HG03108 (cell line): ENCODE measurements at regions not wholly inside any gene's neighbourhood (a gene's known extent, or its start where the extent isn't known, plus 50 kb on each side); places are given as distances from the start of the nearest gene placed in this dataset.

Source experiments
- ATAC-seq: cut with Tn5 transposase; IDR thresholded peaks from one replicate; pipeline ENCODE4 v1.9.1; 2021; ENCODE audit warnings: moderate library complexity; ENCODE audit not compliant: unreplicated experiment

DNA sequence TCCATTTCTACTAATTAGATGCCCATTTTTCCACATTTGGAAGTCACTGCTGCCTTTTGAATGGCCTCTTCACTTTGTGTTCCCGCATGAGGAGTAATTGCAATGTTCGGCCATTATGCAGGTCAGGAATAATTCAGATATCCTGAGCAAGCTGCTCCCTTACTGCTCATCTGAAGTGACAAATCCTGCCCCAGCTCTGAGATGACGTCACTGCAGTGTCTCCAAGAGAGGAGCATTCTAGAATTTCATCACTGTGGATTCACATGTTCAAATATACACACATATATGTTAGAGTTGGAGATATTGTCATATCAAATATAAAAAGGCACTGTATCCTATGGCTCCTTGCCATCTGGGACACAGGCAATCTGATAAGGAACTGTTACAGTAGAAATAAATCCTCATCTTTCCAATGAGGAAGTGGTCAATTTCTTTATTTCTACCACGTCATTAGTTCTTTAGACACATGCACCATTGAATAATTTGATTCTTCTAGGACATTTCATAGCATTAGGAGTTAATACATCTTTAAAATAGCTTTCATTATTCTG, 706.9 kb upstream of the TENM3 start:
- no peak for ATAC-seq

GRCh38 chr4:181536811-181537434, 706.3 kb upstream of the TENM3 start:
- ATAC-seq: no peak

DNA sequence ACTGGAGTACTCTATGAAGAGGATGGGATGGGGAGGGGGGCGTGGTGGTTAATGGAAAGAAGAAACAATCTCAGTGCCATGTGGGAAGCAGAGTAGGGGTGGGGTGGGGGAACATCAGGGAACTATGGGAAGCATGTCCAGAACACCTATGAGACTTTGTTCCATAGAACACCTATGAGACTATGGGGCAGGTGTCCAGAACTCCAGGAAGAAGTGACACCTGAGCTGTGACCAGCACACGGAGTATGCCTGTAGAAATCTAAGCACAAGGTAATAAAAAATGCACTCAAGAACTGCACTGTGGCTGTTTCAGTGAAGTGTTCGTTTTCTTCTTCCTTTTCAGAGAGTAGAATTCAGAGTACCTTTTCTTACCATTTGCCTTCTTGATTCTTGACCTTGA, 704.8 kb upstream of the TENM3 start:
- no peak for ATAC-seq

- no peak for ATAC-seq
Measured at GRCh38 chr4:181541396-181541795, 701.8 kb upstream of the TENM3 start.

DNA sequence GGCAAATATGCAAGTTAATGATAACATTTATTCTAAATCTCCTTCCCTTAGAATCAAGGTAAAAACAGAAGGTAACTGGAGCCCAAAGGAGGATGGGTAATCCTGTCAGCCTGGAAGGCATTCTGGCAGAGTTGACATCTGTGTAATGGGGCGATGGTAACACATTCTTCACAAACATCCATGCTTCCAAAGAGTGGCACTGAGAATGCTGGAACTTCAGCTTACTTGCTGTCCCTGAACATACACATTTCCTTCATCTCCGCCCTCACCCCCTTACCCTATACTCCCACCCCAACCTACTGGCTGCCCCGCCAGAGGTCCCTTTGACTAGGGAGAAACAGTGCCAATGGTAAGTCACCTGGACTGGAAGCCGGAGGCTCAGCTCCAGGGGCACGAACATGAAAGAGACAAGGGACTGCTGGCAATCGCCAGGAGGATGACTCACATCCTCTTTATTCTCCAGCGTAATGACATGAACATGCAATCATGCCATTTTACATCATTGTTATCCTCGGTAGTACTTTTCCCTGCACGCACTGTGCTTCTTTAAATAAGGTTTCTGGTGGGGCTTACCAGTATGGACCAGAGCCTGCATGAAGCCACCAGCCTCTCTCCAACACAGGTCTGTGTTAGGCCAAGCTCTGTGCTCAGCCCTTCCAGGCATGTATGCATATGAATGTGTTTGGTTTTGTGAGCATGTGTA, 694.2 kb upstream of the TENM3 start:
- ATAC-seq: no peak

DNA sequence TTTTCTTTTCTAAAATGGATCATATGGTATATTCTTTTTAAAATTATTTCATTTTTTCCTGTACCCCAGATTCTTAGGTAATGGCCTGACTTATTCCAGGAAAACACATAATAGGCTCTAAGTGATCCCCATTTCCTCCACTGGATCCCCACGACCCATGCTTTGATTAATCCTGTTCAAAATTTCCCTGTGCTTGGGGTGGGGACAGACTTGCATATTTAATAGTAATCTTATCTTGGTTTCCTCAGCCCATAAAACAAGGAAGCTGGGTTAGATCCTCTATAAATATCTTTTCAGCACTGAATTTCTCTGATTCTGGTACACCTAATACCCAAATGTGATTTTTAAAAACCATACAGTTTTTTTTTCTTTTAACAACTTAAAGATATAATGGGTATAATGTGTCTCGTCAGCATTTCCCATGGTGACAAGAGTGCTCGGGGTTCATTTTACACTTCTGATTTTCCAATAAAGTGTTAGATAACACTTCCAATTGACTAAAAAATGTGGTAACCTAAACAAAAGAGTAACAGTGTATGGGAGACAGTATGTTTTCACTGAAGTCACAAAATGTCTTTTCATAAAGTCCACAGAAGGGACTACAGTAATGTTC, 693.5 kb upstream of the TENM3 start:
- no peak for ATAC-seq

GRCh38 chr4:181550381-181550780, 692.8 kb upstream of the TENM3 start:
- ATAC-seq: no peak

GRCh38 chr4:181559637-181560036, 683.6 kb upstream of the TENM3 start:
- ATAC-seq: no peak

- no peak for ATAC-seq
Measured at GRCh38 chr4:181562399-181562798, 680.8 kb upstream of the TENM3 start.

- no peak for ATAC-seq
Measured at GRCh38 chr4:181564625-181565024, 678.6 kb upstream of the TENM3 start.

DNA sequence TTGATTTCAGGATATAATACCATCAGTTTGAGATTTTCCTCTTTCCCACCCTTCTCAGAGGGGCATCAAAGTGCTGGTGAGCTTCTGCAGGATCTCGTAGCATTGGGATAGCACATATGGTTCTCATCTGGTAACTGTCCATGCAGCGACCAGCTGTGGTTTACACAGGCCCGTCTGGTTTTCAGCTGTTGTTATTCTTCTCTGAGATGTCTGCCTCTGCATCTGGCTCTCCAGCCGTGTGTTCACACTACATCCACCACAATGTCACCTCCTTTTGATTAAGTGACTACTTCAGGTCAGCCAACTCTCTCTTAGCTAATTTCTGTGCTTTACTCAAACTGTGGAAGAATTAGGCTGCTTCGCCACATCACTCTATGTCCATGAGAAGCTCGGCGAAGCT, 676.7 kb upstream of the TENM3 start:
- ATAC-seq: no peak

DNA sequence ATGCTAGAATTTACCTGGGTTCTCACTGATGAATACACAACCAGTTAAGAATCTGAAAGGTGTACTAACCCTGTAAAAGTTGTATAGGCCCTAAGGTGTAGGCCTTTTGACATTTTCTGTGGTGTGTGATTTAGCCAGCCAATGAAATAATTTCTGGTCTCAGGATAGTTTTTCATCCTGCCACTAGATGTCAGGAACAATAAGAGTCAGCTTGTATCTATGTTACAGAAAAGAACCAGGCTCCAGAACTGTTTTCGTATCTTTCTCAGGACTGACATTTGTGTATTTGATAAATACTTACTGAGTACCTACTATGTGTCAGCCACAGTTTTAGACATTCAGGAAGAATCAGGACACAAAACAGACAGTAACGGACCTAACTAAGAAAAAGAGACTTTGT, 673.6 kb upstream of the TENM3 start:
- ATAC-seq: no peak

DNA sequence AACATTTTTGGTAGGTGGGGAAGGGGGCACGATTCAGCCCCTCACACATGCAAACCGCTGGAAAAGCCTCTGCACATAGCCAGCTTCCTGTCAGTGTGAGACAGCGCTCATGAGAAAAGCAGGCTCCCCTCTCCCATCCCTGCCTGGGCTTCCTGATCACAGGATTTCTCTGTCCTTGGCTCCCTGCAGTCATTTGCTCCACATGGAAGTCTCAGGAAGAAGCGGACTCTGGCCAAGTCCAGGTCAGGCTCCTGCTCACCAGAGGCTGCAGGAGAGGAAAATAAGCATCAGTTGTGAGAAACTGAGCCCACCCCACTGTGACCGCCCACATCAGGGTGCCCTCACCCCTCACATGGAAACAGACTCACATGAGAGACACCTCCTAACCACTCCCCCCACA, 664.3 kb upstream of the TENM3 start:
- ATAC-seq: no peak

GRCh38 chr4:181579486-181579885, 663.7 kb upstream of the TENM3 start:
- ATAC-seq: no peak

DNA sequence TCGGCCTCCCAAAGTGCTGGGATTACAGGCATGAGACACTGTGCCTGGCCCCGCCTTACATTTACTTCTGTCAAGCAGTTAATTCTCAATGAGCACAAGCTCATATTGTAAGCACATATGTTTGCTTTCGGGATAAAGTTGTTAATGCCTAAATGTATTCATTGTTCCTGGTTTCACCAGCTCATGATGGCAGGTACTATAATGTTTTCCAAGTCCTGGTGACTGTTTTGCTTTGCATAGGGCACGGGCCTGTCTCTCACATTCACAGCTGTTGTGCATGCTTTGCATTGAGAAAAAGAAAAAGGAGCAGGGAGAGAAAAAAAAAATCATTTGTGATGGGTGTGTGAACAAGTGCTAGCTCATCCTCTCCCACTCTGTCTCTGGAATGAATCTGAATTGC, 661.2 kb upstream of the TENM3 start:
- ATAC-seq: no peak

GRCh38 chr4:181582595-181582994, 660.6 kb upstream of the TENM3 start:
- ATAC-seq: no peak

DNA sequence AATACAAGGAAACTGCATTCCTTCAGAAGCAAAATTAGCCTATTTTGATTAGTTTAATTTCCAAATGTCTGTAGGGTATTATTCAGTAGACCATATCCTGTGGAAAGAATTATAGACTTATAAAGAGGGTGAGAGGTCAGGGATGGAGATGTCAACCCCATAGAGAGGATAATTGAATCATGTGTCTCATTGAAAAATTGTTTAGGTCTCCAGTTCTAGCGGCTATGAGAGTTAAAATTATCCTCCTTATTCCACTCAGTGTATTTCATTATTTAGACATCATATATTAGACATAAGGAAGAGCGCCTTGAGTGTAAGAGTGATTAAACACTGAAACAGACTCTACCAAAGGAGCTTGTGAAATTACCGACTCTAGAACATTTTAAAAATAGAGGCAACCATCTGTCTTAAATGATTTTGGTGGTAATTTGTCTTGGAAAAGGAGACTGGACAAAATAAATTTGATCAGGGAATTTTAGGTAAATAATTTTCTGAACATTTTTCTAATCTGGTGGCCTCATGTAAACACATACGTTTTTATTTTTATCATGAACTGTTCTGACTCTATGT, 654.4 kb upstream of the TENM3 start:
- no peak for ATAC-seq

DNA sequence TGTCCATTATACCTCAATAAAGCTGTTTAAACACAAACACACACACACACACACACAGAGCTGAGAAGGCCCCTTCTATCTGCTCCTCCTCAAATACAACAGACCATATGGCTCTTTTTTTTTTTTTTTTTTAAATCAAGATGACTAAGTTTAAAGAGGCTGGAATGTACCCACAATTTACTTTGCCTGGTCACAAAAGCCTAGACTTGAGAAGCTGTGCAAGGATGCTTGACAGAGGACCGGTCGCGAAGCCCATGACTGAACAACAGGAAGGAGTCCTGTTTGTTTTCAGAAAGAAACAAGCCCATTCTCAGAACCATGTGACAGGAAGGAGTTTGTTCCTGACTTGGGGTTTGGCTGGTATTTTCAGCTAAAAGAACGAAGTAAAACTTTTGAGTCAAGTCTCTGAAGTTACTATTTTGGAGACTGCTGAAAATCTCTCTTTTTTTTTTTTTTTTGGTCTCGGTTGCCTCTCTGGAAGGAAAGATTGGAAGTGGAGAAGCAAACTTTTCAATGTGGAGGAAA, 650.9 kb upstream of the TENM3 start:
- ATAC-seq: no peak

DNA sequence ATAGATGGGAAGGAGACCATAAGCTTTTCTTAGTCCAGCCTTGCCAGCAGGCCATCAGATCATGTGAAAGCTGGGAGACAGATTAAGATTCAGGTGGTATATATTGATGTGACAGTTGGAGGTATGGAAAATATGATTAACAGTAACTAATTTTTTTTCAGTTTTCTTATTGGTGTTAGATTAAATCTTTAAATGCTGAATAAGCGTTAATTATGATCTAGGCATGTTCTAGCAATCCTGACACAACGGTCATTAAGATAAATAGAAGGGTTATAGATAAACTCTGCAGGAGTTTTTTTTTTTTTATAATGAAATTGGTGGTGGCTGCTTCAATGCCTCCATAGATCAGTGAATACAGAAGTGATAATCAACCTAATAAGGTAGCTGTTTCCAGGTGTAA, 649.5 kb upstream of the TENM3 start:
- ATAC-seq: no peak

DNA sequence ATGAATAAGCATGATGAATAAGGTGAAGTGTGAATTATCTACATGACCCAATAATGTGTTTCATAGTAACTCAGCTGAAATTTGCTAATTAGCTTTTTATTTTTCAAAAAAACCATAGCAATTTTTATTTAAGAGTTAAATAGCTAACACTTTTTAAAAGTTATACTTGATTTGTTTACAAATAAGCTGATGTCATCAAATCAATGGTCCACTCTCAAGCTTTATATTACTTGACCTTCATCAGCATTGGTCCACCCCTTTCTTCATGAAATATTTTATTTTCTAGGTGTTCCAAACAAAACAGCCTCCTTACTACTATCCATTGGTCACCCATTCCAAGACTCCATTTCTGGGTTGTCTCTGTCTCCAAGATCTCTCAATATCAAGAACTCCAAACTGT, 649.0 kb upstream of the TENM3 start:
- no peak for ATAC-seq

DNA sequence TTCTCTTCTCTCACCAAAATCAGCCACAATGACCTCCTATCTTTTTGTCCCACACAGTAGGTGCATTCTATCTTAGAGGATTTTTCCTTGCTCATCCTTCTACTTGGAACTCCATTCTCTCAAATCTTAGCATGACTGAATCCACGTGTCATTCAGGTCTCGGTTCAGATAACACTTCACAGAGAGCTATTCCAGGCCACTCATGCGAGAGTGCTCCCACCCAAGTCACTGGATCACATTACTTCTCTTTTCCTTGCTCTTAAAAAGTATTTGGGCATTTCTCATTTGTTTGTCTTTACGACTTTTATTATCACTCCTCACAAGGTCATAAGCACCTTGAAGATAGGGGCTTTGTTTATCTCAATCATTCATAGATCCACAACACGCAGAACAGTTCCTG, 647.5 kb upstream of the TENM3 start:
- ATAC-seq: no peak

DNA sequence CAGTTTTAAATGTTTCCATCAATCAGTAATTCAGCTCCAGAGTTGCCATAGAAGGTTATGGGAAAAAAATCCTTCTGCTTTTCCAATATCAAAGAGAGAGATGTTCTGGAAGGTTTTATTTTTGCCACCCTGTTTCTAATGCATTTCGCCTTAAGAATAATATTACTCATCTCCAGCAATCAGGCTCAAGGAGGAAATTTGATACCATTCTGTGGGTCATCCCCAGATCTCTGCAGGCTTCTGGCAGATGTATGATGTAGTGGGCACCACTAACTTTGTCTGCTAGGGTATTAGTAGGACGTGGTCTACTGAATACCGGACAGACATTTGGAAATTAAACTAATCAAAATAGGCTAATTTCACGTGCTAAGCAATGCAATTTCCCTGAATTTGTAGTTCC, 645.4 kb upstream of the TENM3 start:
- no peak for ATAC-seq
